DOHH2 (cell line): ENCODE measurements at regions not wholly inside any gene's neighbourhood (a gene's known extent, or its start where the extent isn't known, plus 50 kb on each side); places are given as distances from the start of the nearest gene placed in this dataset.

Experiments used
- H3F3A ChIP-seq: fragments of 200-600 bp; sonication (generic), shearing (Covaris generic); 2 replicates; pipeline ENCODE4 v1.6.0; 2016; ENCODE audit warnings: antibody characterized with exemption, mild to moderate bottlenecking; ENCODE audit not compliant: control insufficient read depth, insufficient read depth
- H3K27ac ChIP-seq: fragments of 200-600 bp; sonication (generic); 2 replicates; pipeline ENCODE4 v1.5.1; 2014; ENCODE audit warnings: low read depth, mild to moderate bottlenecking, low read length, moderate library complexity
- H3K27me3 ChIP-seq: fragments of 200-600 bp; sonication (generic); 2 replicates; pipeline ENCODE4 v1.6.1; 2014; ENCODE audit warnings: mild to moderate bottlenecking, low read length, mixed read lengths; ENCODE audit not compliant: control insufficient read depth
- H3K36me3 ChIP-seq: fragments of 200-600 bp; sonication (generic); 2 replicates; pipeline ENCODE4 v1.6.1; 2014; ENCODE audit warnings: mild to moderate bottlenecking, low read length, moderate library complexity, mixed read lengths; ENCODE audit not compliant: control insufficient read depth
- H3K4me1 ChIP-seq: fragments of 200-600 bp; sonication (generic); 2 replicates; pipeline ENCODE4 v1.6.1; 2014; ENCODE audit warnings: mild to moderate bottlenecking, low read length, mixed read lengths; ENCODE audit not compliant: control insufficient read depth
- H3K4me2 ChIP-seq: fragments of 200-600 bp; sonication (generic); 2 replicates; pipeline ENCODE4 v1.6.0; 2014; ENCODE audit warnings: mild to moderate bottlenecking, low read length, moderate library complexity
- H3K4me3 ChIP-seq: fragments of 200-600 bp; sonication (generic); 2 replicates; pipeline ENCODE4 v1.5.1; 2014; ENCODE audit warnings: mild to moderate bottlenecking, low read length, mixed read lengths
- H3K79me2 ChIP-seq: fragments of 200-600 bp; sonication (generic); 2 replicates; pipeline ENCODE4 v1.6.1; 2014; ENCODE audit warnings: mild to moderate bottlenecking, low read length, mixed read lengths; ENCODE audit not compliant: control insufficient read depth
- H3K9me2 ChIP-seq: fragments of 200-600 bp; sonication (generic); replicated peaks from 2 replicates; pipeline ENCODE4 v1.6.1; 2014; ENCODE audit warnings: mild to moderate bottlenecking, low read length, mixed read lengths; ENCODE audit not compliant: control insufficient read depth
- H3K9me3 ChIP-seq: fragments of 200-600 bp; sonication (generic); 2 replicates; pipeline ENCODE4 v1.6.1; 2014; ENCODE audit warnings: antibody characterized with exemption, low read length, mixed read lengths; ENCODE audit not compliant: control insufficient read depth, insufficient read depth
- H4K20me1 ChIP-seq: fragments of 200-600 bp; sonication (generic); 2 replicates; pipeline ENCODE4 v1.6.0; 2014; ENCODE audit warnings: low read depth, mild to moderate bottlenecking, antibody characterized with exemption, low read length, moderate library complexity; ENCODE audit not compliant: control insufficient read depth, insufficient read depth
- EZH2phosphoT487 ChIP-seq: fragments of 200-600 bp; sonication (generic); IDR thresholded peaks from 2 replicates; pipeline ENCODE4 v1.6.1; 2017; ENCODE audit warnings: borderline replicate concordance, mild to moderate bottlenecking, antibody characterized with exemption, low read length, moderate library complexity, mixed read lengths
- TF ChIP-seq, protein P1 (sequence below): fragments of 200-600 bp; sonication (generic); IDR thresholded peaks from one replicate; pipeline ENCODE4 v1.5.1; 2014; ENCODE audit warnings: antibody characterized with exemption, mild to moderate bottlenecking, low read depth, low read length; ENCODE audit not compliant: poor library complexity, severe bottlenecking

DNA sequence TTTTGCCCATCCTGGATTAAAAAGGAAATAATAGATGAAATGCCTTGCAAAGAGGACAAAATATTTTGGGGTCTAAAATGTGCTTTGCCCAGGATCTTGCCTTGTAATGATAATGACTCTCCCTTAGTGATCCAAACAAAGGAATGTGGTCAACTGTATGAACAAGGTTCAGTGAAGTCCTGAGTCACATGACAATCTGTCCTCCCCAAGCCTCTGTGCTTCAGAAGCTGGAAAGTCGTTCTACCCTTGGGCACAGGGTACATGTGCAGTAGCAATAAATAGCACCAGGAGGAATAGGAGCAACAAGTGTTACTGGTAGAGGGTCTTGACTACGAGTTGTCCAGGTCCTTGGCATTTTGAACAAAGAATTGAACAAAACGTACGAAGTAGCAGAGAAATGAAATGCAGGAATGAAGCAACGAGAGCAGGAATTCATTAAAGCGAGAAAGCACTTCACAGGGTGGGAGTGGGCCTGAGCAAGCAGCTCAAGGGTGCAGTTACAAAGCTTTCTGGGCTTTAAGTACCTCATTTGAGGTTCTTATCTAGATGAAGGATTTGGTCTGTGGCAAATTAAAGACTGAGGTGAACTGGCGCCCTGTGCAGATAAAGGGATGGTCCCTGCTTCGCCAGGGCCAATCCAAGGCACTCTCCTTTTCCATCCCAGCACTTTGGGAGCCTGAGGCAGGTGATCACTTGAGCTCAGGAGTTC is 65.8 kb downstream of the RESF1 start:
- H4K20me1 ChIP-seq, result no peaks in the 10 kb centered on the region
- no peaks in the 10 kb centered on the region for H3F3A ChIP-seq
- H3K9me2 ChIP-seq, result no peaks in the 10 kb centered on the region
- no peak overlapping the region for H3K4me3 ChIP-seq
- H3K4me1 ChIP-seq, result peaks cover 22% of the 10 kb centered on the region
- no peak overlapping the region for H3K27ac ChIP-seq
- TF ChIP-seq, protein P1, sequence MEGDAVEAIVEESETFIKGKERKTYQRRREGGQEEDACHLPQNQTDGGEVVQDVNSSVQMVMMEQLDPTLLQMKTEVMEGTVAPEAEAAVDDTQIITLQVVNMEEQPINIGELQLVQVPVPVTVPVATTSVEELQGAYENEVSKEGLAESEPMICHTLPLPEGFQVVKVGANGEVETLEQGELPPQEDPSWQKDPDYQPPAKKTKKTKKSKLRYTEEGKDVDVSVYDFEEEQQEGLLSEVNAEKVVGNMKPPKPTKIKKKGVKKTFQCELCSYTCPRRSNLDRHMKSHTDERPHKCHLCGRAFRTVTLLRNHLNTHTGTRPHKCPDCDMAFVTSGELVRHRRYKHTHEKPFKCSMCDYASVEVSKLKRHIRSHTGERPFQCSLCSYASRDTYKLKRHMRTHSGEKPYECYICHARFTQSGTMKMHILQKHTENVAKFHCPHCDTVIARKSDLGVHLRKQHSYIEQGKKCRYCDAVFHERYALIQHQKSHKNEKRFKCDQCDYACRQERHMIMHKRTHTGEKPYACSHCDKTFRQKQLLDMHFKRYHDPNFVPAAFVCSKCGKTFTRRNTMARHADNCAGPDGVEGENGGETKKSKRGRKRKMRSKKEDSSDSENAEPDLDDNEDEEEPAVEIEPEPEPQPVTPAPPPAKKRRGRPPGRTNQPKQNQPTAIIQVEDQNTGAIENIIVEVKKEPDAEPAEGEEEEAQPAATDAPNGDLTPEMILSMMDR, result no peak
- TF ChIP-seq EZH2phosphoT487, result no peak
- no peaks in the 10 kb centered on the region for H3K36me3 ChIP-seq
- H3K79me2 ChIP-seq, result no peaks in the 10 kb centered on the region
- H3K4me2 ChIP-seq, result no peak overlapping the region
- H3K9me3 ChIP-seq, result no peaks in the 10 kb centered on the region
- no peaks in the 10 kb centered on the region for H3K27me3 ChIP-seq

GRCh38 chr12:32025906-32026305 is 66.7 kb downstream of the RESF1 start:
- Histone ChIP-seq H3K9me3 (no peaks in the 10 kb centered on the region), H3K4me3 (no peak overlapping the region), H3K4me1 (peaks cover 30% of the 10 kb centered on the region), H4K20me1 (no peaks in the 10 kb centered on the region), H3K9me2 (no peaks in the 10 kb centered on the region), H3F3A (no peaks in the 10 kb centered on the region), H3K4me2 (no peak overlapping the region), H3K79me2 (no peaks in the 10 kb centered on the region), H3K36me3 (no peaks in the 10 kb centered on the region), H3K27me3 (no peaks in the 10 kb centered on the region), H3K27ac (no peak overlapping the region)
- TF ChIP-seq, protein P1, result no peak
- no peak for TF ChIP-seq EZH2phosphoT487

- Histone ChIP-seq H3K4me2 (peak overlapping the region; percentile 48), H3K4me1 (peaks cover 36% of the 10 kb centered on the region), H3K27me3 (no peaks in the 10 kb centered on the region), H3K9me2 (no peaks in the 10 kb centered on the region), H4K20me1 (no peaks in the 10 kb centered on the region), H3K79me2 (no peaks in the 10 kb centered on the region), H3K36me3 (no peaks in the 10 kb centered on the region), H3F3A (no peaks in the 10 kb centered on the region), H3K9me3 (no peaks in the 10 kb centered on the region), H3K4me3 (peak overlapping the region; percentile 36; the same call in 1 of the 2 replicates), H3K27ac (peak overlapping the region; percentile 38)
- TF ChIP-seq, protein P1, result no peak
- TF ChIP-seq EZH2phosphoT487, result no peak
Measured at GRCh38 chr12:32027684-32028365, 68.6 kb downstream of the RESF1 start.
